ENCODE measurements at regions not wholly inside any gene's neighbourhood (a gene's known extent, or its start where the extent isn't known, plus 50 kb on each side); places are given as distances from the start of the nearest gene placed in this dataset. TPM values are rescaled to one million over a fixed set of nuclear protein-coding genes. Genes with fewer than 3 reads are reported as not detected.
"Not testable (repeated sequence)": the region's sequence is repeated elsewhere in the genome, so short reads cannot be mapped to it uniquely, and the experiment has no call there.

- H3K27me3 ChIP-seq (ENCODE audit: control insufficient read depth, insufficient read depth, low read length); POLR2A ChIA-PET; H3K36me3 ChIP-seq (ENCODE audit: control insufficient read depth, insufficient read depth, low read length); DNase-seq (ENCODE audit: low read depth); H3K4me3 ChIP-seq (ENCODE audit: low read depth, low read length); CTCF ChIA-PET: not testable (repeated sequence)
Measured at GRCh38 chr6:58365856-58366255, 1048.4 kb downstream of the PRIM2 start.

- POLR2A ChIA-PET; DNase-seq (ENCODE audit: low read depth); CTCF ChIA-PET: not testable (repeated sequence)
Measured at GRCh38 chr6:58406659-58407058, 1089.2 kb downstream of the PRIM2 start.

GRCh38 chr6:58419321-58419720 lies 1101.9 kb downstream of the PRIM2 start:
- CTCF ChIA-PET: no interaction called here
- no peak for DNase-seq (ENCODE audit: low read depth)
- no peaks in the 10 kb centered on the region for H3K36me3 ChIP-seq (ENCODE audit: control insufficient read depth, insufficient read depth, low read length)

More at GRCh38 chr6:58406659-58407058, 1089.2 kb downstream of the PRIM2 start:
- not testable (repeated sequence) for H3K36me3 ChIP-seq (ENCODE audit: control insufficient read depth, insufficient read depth, low read length); H3K4me3 ChIP-seq (ENCODE audit: low read depth, low read length); H3K27me3 ChIP-seq (ENCODE audit: control insufficient read depth, insufficient read depth, low read length)

More at GRCh38 chr6:58419321-58419720, 1101.9 kb downstream of the PRIM2 start:
- POLR2A ChIA-PET: no interaction called here
- Histone ChIP-seq H3K4me3 (ENCODE audit: low read depth, low read length) (no peak overlapping the region), H3K27me3 (ENCODE audit: control insufficient read depth, insufficient read depth, low read length) (no peaks in the 10 kb centered on the region)
- TF ChIP-seq CTCF (IDR thresholded peaks at IDR 0.05; ENCODE audit: insufficient read depth, low read depth, low read length): no peak

Small RNA genes lying in the stretch of these regions (small RNA-seq; reads per million reads assigned to genes)
- gene AL603755.1 (ENCODE audit: insufficient read length, low read depth, low replicate concordance): not detected
